D721Med (cell line): ENCODE measurements at regions not wholly inside any gene's neighbourhood (a gene's known extent, or its start where the extent isn't known, plus 50 kb on each side); places are given as distances from the start of the nearest gene placed in this dataset.

Source experiments
- DNase-seq: peaks from one replicate; pipeline ENCODE4 v3.0.0; 2011; ENCODE audit warnings: low spot score; ENCODE audit not compliant: insufficient read length
- FAIRE-seq: peaks from 2 replicates; lab custom pipeline; 2011; peaks lifted over from hg19 to GRCh38; lab: Jason Lieb, UNC
- CTCF ChIP-seq: IDR thresholded peaks from 2 replicates; pipeline ENCODE4 v1.5.1; 2012; ENCODE audit warnings: mild to moderate bottlenecking, control low read depth; ENCODE audit not compliant: insufficient read depth; ENCODE audit errors: missing control alignments

DNA sequence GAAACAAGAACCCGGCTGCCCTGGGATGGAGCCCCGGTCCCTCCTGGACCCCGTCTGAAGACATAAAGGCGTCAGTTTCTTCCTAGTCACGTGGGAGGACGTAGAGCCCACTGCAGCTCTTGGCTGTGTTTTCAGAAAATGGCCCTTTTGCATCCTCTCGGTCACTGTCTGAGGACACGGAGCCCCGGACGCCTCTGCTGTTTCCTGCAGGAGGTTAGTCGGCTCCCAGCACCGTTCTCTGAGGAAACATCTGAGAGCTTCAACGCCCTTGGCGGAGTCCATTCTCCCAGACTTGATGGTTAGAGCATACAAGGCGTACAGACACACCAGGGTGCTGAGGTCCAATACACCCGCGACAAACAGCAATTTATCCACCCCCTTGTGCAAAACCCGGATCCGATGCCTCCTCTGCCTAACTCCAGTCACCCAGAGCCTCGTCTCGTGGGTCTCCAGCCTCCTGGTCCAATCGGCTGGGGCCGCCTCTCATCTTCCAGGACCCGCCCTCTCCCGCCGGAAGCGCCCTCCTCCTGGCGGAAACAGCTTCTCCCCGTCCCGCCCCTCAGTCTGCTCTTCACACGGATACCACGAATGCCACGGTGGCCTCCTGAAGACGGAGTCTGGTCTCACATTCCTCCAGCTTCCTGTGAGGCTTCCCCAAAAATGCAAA is 119.4 kb downstream of the TMEM18 start:
- FAIRE-seq, result no peak
- no peak for DNase-seq
- TF ChIP-seq CTCF, result no peak

GRCh38 chr2:556485-556884 is 120.7 kb downstream of the TMEM18 start:
- FAIRE-seq, result no peak
- no peak for TF ChIP-seq CTCF
- DNase-seq, result no peak

DNA sequence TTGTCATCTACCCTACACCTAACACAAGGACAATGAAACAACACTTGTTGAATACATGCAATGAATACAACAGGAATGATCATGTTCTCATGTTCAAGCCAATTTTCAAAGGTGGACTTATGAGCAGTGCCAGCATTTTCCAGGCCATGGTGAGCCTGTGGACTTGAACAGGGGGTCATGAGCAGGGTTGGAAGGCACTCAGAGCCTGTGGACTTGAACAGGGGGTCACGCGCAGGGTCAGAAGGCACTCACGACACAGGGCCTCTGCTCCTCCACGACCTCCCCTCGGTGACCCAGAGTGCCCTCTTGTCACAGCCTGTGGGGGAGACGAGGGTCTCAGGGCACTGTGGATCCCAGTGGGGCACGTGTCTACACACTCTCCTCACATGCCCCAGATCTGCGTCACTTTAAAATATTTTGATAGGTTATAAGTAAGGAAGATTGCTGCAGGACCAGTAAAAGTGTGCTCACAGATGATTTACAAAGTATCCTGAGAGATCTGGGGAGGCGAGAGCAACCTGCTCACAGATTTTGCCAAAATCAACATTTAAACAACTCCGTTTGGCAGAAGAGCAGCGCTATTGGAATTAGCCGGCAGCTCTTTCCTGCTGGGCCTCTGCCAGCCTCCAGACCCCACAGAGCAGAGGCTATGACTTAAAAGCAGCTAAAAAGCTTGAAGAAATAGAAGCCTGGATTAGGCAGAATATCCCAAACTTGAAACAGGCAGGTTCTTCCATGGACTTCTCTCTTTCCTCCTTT is 121.9 kb downstream of the TMEM18 start:
- DNase-seq (no peak), FAIRE-seq (no peak)
- no peak for TF ChIP-seq CTCF

GRCh38 chr2:554444-554843 is 122.8 kb downstream of the TMEM18 start:
- no peak for DNase-seq
- FAIRE-seq, result no peak
- TF ChIP-seq CTCF, result no peak

- no peak for FAIRE-seq
- DNase-seq, result no peak
- no peak for TF ChIP-seq CTCF
These were observed 124.3 kb downstream of the TMEM18 start for GRCh38 chr2:552906-553305.

DNA sequence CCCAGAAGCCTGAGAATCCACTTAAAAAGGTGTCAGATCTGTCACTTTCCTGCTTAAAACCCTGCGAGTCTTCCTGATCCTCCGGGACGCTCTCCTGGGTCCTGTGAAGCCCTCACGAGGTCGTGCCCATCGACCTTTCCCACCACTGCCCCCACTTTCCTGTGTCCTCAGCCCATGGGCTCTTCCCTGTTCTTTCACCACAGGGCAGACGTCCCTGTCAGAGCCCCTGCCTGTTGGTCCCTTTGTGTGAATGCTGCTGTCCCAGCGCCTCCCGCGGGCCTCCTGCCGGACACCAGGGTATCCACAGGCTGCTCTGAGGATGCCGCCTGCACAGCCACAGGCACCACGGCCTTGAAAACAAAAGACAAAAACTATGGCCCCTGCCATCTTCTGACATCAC is 125.6 kb downstream of the TMEM18 start:
- FAIRE-seq (no peak), DNase-seq (no peak)

More for the DNA sequence above, 125.6 kb downstream of the TMEM18 start:
- no peak for TF ChIP-seq CTCF
